SK-N-MC (cell line): ENCODE measurements at regions not wholly inside any gene's neighbourhood (a gene's known extent, or its start where the extent isn't known, plus 50 kb on each side); places are given as distances from the start of the nearest gene placed in this dataset.

ENCODE experiments used
- EZH2 ChIP-seq: fragments of 200-600 bp; sonication (generic); IDR thresholded peaks from one replicate; pipeline ENCODE4 v1.6.1; 2017; ENCODE audit warnings: antibody characterized with exemption
- FOXP2 ChIP-seq: optimal IDR thresholded peaks from 2 replicates; pipeline ENCODE3; 2011; ENCODE audit warnings: mild to moderate bottlenecking, moderate library complexity; ENCODE audit not compliant: insufficient read depth; ENCODE audit errors: extremely low read length, control extremely low read depth
- POLR2AphosphoS5 ChIP-seq: IDR thresholded peaks from 2 replicates; pipeline ENCODE4 v1.6.1; 2012; ENCODE audit warnings: mild to moderate bottlenecking, low read depth, low read length, borderline replicate concordance

DNA sequence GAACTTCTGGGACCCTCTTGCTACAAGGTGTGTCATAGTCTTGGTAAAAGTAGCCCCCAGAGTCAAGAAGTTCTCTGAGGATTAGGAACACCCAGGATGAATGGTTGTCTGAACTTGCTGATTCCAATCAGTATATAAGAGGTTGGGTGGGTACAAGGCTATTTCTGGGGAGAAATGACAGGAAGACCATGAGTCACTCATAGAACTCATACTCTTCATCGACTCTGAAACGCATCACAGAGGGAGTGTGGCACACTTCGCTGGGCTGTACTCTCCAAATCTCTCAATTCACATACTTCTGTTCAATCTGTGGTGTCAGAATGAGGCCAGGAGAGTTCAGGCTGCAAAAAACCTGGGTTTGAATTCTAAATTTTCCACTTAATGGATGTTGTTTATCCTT, 193.2 kb upstream of the LEF1 start:
- TF ChIP-seq EZH2 (no peak), POLR2AphosphoS5 (no peak), FOXP2 (no peak)
